ENCODE measurements at regions not wholly inside any gene's neighbourhood (a gene's known extent, or its start where the extent isn't known, plus 50 kb on each side); places are given as distances from the start of the nearest gene placed in this dataset.

DNA sequence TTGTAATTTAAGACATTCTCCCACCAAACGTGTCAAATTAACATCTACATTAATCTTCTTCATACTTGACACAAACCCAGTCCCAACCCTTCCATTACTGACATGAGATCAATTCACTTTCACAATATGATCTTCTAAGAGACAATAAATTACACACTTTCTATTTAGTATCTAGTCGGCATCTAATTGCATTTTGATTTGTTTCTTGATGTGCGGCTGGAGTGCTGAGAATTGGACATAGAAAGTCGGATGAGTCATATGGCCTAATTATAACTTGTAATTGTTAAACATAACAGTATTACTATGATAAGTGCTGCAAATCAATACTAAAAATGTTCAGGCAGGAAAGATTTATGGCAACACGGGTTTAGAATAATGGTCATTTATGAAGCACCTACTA lies 78.4 kb upstream of the RORA start:
- TF ChIP-seq SP1 (IDR thresholded peaks at IDR 0.05), result no peak
- no peak for TF ChIP-seq HDGF (IDR thresholded peaks at IDR 0.05; ENCODE audit: borderline replicate concordance)
- no peak for TF ChIP-seq NFRKB (IDR thresholded peaks at IDR 0.05)
- no peak for TF ChIP-seq SUZ12 (IDR thresholded peaks at IDR 0.05)
- TF ChIP-seq, protein P1, sequence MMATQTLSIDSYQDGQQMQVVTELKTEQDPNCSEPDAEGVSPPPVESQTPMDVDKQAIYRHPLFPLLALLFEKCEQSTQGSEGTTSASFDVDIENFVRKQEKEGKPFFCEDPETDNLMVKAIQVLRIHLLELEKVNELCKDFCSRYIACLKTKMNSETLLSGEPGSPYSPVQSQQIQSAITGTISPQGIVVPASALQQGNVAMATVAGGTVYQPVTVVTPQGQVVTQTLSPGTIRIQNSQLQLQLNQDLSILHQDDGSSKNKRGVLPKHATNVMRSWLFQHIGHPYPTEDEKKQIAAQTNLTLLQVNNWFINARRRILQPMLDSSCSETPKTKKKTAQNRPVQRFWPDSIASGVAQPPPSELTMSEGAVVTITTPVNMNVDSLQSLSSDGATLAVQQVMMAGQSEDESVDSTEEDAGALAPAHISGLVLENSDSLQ (IDR thresholded peaks at IDR 0.05), result no peak

Data from HEK293T (cell line).